H7 (cell line): ENCODE measurements at regions not wholly inside any gene's neighbourhood (a gene's known extent, or its start where the extent isn't known, plus 50 kb on each side); places are given as distances from the start of the nearest gene placed in this dataset.
A peak's percentile ranks its signal among the peaks of the same experiment; 100 is the strongest.

Experiments used
- DNase-seq: peaks from one replicate; pipeline ENCODE4 v3.0.0; 2012
- H3K27me3 ChIP-seq: 2 replicates; pipeline ENCODE4 v1.6.0; 2011; ENCODE audit warnings: mild to moderate bottlenecking, low read length; ENCODE audit not compliant: control insufficient read depth, insufficient read depth
- H3K36me3 ChIP-seq: replicated peaks from 2 replicates; pipeline ENCODE4 v1.5.1; 2011; ENCODE audit warnings: low read length; ENCODE audit not compliant: control insufficient read depth, insufficient read depth
- H3K4me3 ChIP-seq: 2 replicates; pipeline ENCODE4 v1.5.1; 2011; ENCODE audit warnings: low read depth, mild to moderate bottlenecking, control low read depth, low read length, moderate library complexity; ENCODE audit not compliant: insufficient read depth

- no peaks in the 10 kb centered on the region for H3K27me3 ChIP-seq
- H3K36me3 ChIP-seq, result no peaks in the 10 kb centered on the region
- peak; percentile 79 for DNase-seq
- H3K4me3 ChIP-seq, result no peak overlapping the region
These were observed 196.2 kb upstream of the C14orf180 start for GRCh38 chr14:104383088-104383995.

- H3K27me3 ChIP-seq, result no peaks in the 10 kb centered on the region
- no peaks in the 10 kb centered on the region for H3K36me3 ChIP-seq
- peak; percentile 73 for DNase-seq
- no peak overlapping the region for H3K4me3 ChIP-seq
These were observed 195.4 kb upstream of the C14orf180 start for GRCh38 chr14:104383996-104384775.

GRCh38 chr14:104384776-104385071, 194.8 kb upstream of the C14orf180 start:
- DNase-seq, result peak; percentile 66
- no peak overlapping the region for H3K4me3 ChIP-seq

DNA sequence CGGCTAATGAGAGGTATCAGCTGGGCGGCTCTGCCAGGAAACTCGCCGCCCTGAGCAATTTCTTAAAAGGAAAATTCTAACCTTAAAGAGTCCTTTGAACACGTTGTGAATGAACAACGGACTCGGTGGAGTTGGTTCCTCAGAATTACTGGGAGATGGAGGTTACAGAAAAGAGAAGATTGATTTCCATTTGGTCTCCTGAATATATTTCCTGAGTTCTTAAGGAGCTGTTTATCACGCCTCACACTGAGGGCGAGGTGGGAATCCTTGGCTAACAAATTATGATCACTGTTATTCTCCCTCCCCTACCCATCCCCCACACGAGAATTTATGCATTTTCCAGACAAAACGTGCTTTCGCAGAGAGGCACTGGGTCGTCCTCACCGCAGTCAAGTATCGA, 194.5 kb upstream of the C14orf180 start:
- Histone ChIP-seq H3K27me3 (no peaks in the 10 kb centered on the region), H3K4me3 (no peak overlapping the region)

More at GRCh38 chr14:104384776-104385071, 194.8 kb upstream of the C14orf180 start:
- no peaks in the 10 kb centered on the region for H3K36me3 ChIP-seq
- no peaks in the 10 kb centered on the region for H3K27me3 ChIP-seq

GRCh38 chr14:104385531-104386101, 193.9 kb upstream of the C14orf180 start:
- Histone ChIP-seq H3K36me3 (no peaks in the 10 kb centered on the region), H3K27me3 (no peaks in the 10 kb centered on the region), H3K4me3 (no peak overlapping the region)
- peak; percentile 56 for DNase-seq

More for the DNA sequence above, 194.5 kb upstream of the C14orf180 start:
- H3K36me3 ChIP-seq, result no peaks in the 10 kb centered on the region
- DNase-seq, result no peak

DNA sequence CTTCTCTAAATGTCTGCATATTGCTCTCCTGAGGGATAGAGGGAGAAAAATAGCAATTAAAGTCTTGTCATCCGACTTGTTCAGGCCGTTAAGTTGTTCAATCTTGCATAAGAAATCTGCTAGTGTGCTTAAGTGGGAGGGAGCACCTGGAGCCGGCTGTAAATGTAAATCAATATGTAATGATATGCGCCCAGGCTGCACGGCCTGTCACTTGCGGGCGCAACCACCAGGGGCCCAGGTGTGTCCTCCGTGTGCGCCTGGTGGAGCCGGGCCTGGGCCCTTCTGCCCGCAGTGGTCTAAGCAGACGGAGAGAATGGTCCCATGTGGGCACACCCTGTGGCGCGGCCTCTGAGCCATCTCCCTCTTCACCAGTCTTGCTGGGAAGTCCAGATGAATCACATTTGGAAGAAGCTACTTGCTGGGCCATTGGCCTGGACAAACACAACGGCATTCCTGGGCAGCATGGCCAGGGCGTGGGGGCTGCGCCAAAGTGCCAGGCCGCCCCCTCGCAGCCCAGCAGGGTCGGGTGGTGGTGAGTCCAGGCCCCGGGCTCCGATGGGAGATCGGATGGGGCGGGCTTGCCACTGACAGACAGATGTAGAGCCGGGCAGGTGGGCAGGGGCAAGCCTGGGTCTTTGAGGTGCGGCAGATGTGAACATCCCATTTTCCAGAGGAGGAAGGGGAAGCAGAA, 193.3 kb upstream of the C14orf180 start:
- Histone ChIP-seq H3K27me3 (no peaks in the 10 kb centered on the region), H3K36me3 (no peaks in the 10 kb centered on the region), H3K4me3 (no peak overlapping the region)
- DNase-seq, result peak; percentile 68

DNA sequence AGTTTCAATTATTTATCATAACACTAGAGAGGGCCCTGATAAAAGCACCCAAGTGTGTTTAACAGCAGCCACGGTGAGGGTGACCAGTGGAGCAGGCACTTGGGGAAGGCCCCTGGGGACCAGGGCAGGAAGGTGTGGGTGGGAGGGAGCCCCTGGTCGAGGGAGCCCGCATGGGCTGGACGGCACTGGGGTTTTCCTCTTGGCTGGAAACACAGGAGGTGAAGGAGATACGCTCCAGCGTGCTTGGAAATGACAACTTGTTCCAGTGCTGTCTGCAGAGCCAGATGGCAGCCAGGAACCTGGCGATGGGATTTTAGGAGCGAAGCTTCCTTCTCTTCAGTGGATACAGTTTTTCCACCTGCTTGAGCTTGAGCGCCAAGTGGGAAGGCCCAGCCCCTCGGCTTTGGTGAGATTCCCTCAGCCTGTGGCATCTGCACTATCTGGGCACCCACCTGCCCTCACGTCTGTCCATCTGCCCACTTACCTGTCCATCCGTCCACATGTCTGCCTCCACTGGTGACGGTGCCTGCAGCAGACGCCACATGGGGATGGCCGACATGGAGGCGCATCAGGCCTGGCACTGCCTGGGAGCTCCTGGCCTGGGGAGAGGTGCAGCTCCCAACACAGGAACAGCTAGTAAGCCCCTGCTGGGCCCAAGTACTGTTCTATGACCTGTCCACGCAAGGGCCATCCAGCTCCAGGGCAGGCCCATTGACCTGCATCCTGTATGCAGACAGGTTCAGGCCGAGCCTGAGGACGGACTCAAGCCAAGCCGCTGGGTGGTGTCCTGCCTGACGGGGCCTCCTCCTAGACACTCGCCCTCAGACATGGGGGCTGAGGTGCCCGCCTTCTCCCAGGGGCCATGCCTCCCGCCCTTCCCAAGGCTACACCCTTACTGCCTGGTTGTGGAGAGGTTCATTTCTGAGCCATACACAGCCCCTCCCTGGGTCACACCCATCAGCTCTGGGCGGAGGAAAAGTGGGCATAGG, 192.2 kb upstream of the C14orf180 start:
- Histone ChIP-seq H3K36me3 (no peaks in the 10 kb centered on the region), H3K27me3 (no peaks in the 10 kb centered on the region), H3K4me3 (no peak overlapping the region)
- peak; percentile 52 for DNase-seq

- Histone ChIP-seq H3K27me3 (no peaks in the 10 kb centered on the region), H3K36me3 (no peaks in the 10 kb centered on the region), H3K4me3 (no peak overlapping the region)
- DNase-seq, result peak; percentile 53
These were observed 191.5 kb upstream of the C14orf180 start for GRCh38 chr14:104388011-104388521.

GRCh38 chr14:104388541-104389325, 190.8 kb upstream of the C14orf180 start:
- H3K27me3 ChIP-seq, result no peaks in the 10 kb centered on the region
- DNase-seq, result no peak
- no peaks in the 10 kb centered on the region for H3K36me3 ChIP-seq
- H3K4me3 ChIP-seq, result no peak overlapping the region

GRCh38 chr14:104389326-104390220, 190.0 kb upstream of the C14orf180 start:
- no peak overlapping the region for H3K4me3 ChIP-seq
- no peaks in the 10 kb centered on the region for H3K27me3 ChIP-seq
- peak; percentile 54 for DNase-seq
- H3K36me3 ChIP-seq, result no peaks in the 10 kb centered on the region

GRCh38 chr14:104390221-104390931, 189.2 kb upstream of the C14orf180 start:
- H3K36me3 ChIP-seq, result no peaks in the 10 kb centered on the region
- DNase-seq, result peak; percentile 51

More at GRCh38 chr14:104390221-104390931, 189.2 kb upstream of the C14orf180 start:
- Histone ChIP-seq H3K4me3 (no peak overlapping the region), H3K27me3 (no peaks in the 10 kb centered on the region)
